ENCODE measurements at regions not wholly inside any gene's neighbourhood (a gene's known extent, or its start where the extent isn't known, plus 50 kb on each side); places are given as distances from the start of the nearest gene placed in this dataset.

DNA sequence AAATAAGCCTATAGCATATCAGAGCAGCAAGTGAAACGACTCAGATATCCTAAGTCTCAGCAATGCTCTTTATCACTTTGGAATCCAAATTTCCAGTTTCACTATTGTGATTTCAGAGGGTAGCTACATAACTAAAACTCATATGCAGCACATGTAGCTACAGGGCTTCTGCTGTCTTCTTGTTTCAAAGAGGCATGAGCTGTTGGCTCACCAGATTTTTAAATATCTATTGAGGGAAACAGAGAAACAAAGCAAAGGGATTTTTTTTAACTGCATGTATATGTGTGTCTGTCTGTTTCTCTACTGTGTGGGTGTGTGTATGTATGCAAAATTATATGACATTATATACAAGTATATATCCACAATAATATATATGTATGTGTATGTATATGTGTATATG is 258.4 kb downstream of the HDGFL1 start:
- TF ChIP-seq, protein P1, sequence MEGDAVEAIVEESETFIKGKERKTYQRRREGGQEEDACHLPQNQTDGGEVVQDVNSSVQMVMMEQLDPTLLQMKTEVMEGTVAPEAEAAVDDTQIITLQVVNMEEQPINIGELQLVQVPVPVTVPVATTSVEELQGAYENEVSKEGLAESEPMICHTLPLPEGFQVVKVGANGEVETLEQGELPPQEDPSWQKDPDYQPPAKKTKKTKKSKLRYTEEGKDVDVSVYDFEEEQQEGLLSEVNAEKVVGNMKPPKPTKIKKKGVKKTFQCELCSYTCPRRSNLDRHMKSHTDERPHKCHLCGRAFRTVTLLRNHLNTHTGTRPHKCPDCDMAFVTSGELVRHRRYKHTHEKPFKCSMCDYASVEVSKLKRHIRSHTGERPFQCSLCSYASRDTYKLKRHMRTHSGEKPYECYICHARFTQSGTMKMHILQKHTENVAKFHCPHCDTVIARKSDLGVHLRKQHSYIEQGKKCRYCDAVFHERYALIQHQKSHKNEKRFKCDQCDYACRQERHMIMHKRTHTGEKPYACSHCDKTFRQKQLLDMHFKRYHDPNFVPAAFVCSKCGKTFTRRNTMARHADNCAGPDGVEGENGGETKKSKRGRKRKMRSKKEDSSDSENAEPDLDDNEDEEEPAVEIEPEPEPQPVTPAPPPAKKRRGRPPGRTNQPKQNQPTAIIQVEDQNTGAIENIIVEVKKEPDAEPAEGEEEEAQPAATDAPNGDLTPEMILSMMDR (conservative IDR thresholded peaks at IDR 0.05 in 1 of 2, IDR thresholded peaks at IDR 0.05 in 1 of 2; ENCODE audit: low read depth in 1 of 2, low read length in 2 of 2), result no peak
- TF ChIP-seq EZH2 (IDR thresholded peaks at IDR 0.05; ENCODE audit: low read length, missing control alignments), result no peak
